ENCODE measurements at regions not wholly inside any gene's neighbourhood (a gene's known extent, or its start where the extent isn't known, plus 50 kb on each side); places are given as distances from the start of the nearest gene placed in this dataset.

- Histone ChIP-seq H3K23ac (ENCODE audit: insufficient read length, low read depth, low read length) (no peak overlapping the region), H3K27me3 (ENCODE audit: insufficient read depth, low read length) (no peaks in the 10 kb centered on the region), H4K91ac (ENCODE audit: insufficient read length, low read depth, low read length) (no peak overlapping the region), H2AFZ (ENCODE audit: low read length) (no peak overlapping the region), H4K8ac (replicated peaks; ENCODE audit: insufficient read length, low read depth, low read length) (no peak overlapping the region), H3K23me2 (ENCODE audit: insufficient read length, low read depth, low read length, poor library complexity, severe bottlenecking) (no peaks in the 10 kb centered on the region), H2BK12ac (ENCODE audit: insufficient read length, low read depth, low read length) (no peak overlapping the region), H3K9ac (ENCODE audit: extremely low read depth, insufficient read length, low read length) (no peak overlapping the region), H2AK5ac (ENCODE audit: insufficient read length, low read length) (no peak overlapping the region), H3T11ph (ENCODE audit: low read length) (no peak overlapping the region), H3K4me2 (ENCODE audit: insufficient read depth, insufficient read length, low read length) (no peak overlapping the region), H2BK5ac (ENCODE audit: insufficient read length, low read length) (no peak overlapping the region), H3K4me1 (ENCODE audit: insufficient read depth, low read length) (no peaks in the 10 kb centered on the region), H3K27ac (ENCODE audit: insufficient read length, low read depth, low read length) (no peak overlapping the region), H3K18ac (ENCODE audit: insufficient read length, low read depth, low read length) (no peak overlapping the region), H3K14ac (ENCODE audit: insufficient read depth, low read length) (no peak overlapping the region), H4K20me1 (ENCODE audit: control insufficient read depth, insufficient read depth, insufficient read length) (no peaks in the 10 kb centered on the region), H2BK15ac (ENCODE audit: low read depth, low read length) (no peak overlapping the region), H3K79me2 (ENCODE audit: insufficient read depth, low read length) (no peaks in the 10 kb centered on the region), H3K4ac (ENCODE audit: low read depth, low read length) (no peak overlapping the region), H3K9me3 (ENCODE audit: control insufficient read depth, low read depth, low read length) (no peaks in the 10 kb centered on the region), H4K5ac (ENCODE audit: insufficient read length, low read depth, low read length) (no peak overlapping the region), H2BK120ac (ENCODE audit: low read depth, low read length, poor library complexity, severe bottlenecking) (no peak overlapping the region), H2BK20ac (ENCODE audit: low read depth, low read length, poor library complexity, severe bottlenecking) (no peak overlapping the region), H3K56ac (ENCODE audit: insufficient read length, low read depth, low read length) (no peak overlapping the region), H3K79me1 (ENCODE audit: insufficient read depth, low read depth, low read length, poor library complexity, severe bottlenecking) (no peaks in the 10 kb centered on the region)
- H3K27me3 Mint-ChIP-seq (ENCODE audit: low read depth): no peaks in the 10 kb centered on the region; the same call in 1 of the 2 replicates
- H3K36me3 Mint-ChIP-seq (ENCODE audit: insufficient read depth in 1 of 3, low read depth in 3 of 3): peaks cover 0 to 8% (median 0%) of the 10 kb centered on the region in 3 experiments; a peak in 3 of 7 replicates
- no peak overlapping the region for H3K27ac Mint-ChIP-seq
- peaks cover 9 to 12% of the 10 kb centered on the region in 2 experiments for H3K9me3 Mint-ChIP-seq
- WGBS (ENCODE audit: extremely low coverage, insufficient read length, low lambda C conversion rate): no CpG with 5 or more reads among the region's 4 CpGs
- no peak overlapping the region for H3K4me3 Mint-ChIP-seq
- TF ChIP-seq, protein P1, sequence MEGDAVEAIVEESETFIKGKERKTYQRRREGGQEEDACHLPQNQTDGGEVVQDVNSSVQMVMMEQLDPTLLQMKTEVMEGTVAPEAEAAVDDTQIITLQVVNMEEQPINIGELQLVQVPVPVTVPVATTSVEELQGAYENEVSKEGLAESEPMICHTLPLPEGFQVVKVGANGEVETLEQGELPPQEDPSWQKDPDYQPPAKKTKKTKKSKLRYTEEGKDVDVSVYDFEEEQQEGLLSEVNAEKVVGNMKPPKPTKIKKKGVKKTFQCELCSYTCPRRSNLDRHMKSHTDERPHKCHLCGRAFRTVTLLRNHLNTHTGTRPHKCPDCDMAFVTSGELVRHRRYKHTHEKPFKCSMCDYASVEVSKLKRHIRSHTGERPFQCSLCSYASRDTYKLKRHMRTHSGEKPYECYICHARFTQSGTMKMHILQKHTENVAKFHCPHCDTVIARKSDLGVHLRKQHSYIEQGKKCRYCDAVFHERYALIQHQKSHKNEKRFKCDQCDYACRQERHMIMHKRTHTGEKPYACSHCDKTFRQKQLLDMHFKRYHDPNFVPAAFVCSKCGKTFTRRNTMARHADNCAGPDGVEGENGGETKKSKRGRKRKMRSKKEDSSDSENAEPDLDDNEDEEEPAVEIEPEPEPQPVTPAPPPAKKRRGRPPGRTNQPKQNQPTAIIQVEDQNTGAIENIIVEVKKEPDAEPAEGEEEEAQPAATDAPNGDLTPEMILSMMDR (conservative IDR thresholded peaks at IDR 0.05): no peak
- no peak for DNase-seq
- 0 out of 4 replicates have a peak, but pooled peaks cover 0 to 3% of the 10 kb centered on the region in 2 experiments for H3K4me1 Mint-ChIP-seq
Observed at GRCh38 chr5:3987867-3988266, 392.2 kb downstream of the IRX1 start.

All from H9 (cell line).